Prostate gland (tissue), 2 donors: ENCODE measurements at regions not wholly inside any gene's neighbourhood (a gene's known extent, or its start where the extent isn't known, plus 50 kb on each side); places are given as distances from the start of the nearest gene placed in this dataset.

Experiments used
- POLR2A ChIP-seq: fragments of 450-650 bp; IDR thresholded peaks from one replicate; pipeline ENCODE4 v1.6.1; 2016; ENCODE audit warnings: antibody characterized with exemption, mild to moderate bottlenecking
- POLR2AphosphoS5 ChIP-seq: sonication (generic); formaldehyde crosslinking; IDR thresholded peaks from one replicate; pipeline ENCODE4 v1.6.1; 2017; ENCODE audit warnings: antibody characterized with exemption
- TF ChIP-seq, protein P1 (sequence below), 4 experiments: fragments of 200-600 bp in 2 of 4; fragments of 450-650 bp in 2 of 4; sonication (generic) in 2 of 4; IDR thresholded peaks; 1 replicate in 3 of 4; 2 replicates in 1 of 4; pipeline ENCODE4 v1.5.1; 2016 to 2019; ENCODE audit warnings: antibody characterized with exemption in 4 of 4, mild to moderate bottlenecking in 2 of 4, moderate library complexity in 2 of 4

DNA sequence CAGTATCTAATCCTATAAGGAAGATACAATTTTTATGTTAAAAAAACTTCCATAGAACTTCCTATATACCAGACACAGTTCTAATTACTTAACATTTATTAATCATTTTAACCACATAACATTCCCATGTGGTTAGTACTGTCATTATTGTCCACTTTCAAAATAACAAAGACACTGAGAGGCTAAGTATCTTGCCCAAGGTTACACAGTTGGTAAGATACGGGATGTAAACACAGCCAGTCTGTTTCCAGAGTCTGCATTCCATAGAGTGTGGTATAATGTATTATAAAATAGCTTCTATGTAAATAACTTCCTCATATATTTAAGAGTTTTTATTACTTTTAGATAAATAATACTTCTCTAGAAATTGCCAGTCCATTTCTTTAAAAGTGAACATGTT lies 383.3 kb upstream of the ETAA1 start:
- TF ChIP-seq POLR2AphosphoS5 (no peak), POLR2A (no peak)
- TF ChIP-seq, protein P1, sequence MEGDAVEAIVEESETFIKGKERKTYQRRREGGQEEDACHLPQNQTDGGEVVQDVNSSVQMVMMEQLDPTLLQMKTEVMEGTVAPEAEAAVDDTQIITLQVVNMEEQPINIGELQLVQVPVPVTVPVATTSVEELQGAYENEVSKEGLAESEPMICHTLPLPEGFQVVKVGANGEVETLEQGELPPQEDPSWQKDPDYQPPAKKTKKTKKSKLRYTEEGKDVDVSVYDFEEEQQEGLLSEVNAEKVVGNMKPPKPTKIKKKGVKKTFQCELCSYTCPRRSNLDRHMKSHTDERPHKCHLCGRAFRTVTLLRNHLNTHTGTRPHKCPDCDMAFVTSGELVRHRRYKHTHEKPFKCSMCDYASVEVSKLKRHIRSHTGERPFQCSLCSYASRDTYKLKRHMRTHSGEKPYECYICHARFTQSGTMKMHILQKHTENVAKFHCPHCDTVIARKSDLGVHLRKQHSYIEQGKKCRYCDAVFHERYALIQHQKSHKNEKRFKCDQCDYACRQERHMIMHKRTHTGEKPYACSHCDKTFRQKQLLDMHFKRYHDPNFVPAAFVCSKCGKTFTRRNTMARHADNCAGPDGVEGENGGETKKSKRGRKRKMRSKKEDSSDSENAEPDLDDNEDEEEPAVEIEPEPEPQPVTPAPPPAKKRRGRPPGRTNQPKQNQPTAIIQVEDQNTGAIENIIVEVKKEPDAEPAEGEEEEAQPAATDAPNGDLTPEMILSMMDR (IDR thresholded peaks at IDR 0.05): no peak
